Jurkat, Clone E6-1 (cell line): ENCODE measurements at regions not wholly inside any gene's neighbourhood (a gene's known extent, or its start where the extent isn't known, plus 50 kb on each side); places are given as distances from the start of the nearest gene placed in this dataset.

Source experiments
- DNase-seq: peaks from one replicate; pipeline ENCODE4 v3.0.0-alpha.2; 2011; ENCODE audit warnings: low read depth, low spot score
- H3K4me3 ChIP-seq: 2 replicates; pipeline ENCODE4 v1.5.1; 2011; ENCODE audit warnings: mild to moderate bottlenecking, low read length, control low read depth, moderate library complexity

- DNase-seq: no peak
- no peak overlapping the region for H3K4me3 ChIP-seq
Observed at GRCh38 chr12:60844101-60844500, 1248.3 kb downstream of the SLC16A7 start.

- no peak for DNase-seq
- no peak overlapping the region for H3K4me3 ChIP-seq
Observed at GRCh38 chr12:60844875-60845274, 1249.0 kb downstream of the SLC16A7 start.

GRCh38 chr12:60845696-60846095, 1249.9 kb downstream of the SLC16A7 start:
- DNase-seq: no peak
- no peak overlapping the region for H3K4me3 ChIP-seq

GRCh38 chr12:60847281-60847680, 1251.5 kb downstream of the SLC16A7 start:
- H3K4me3 ChIP-seq: no peak overlapping the region
- no peak for DNase-seq

GRCh38 chr12:60849723-60850122, 1253.9 kb downstream of the SLC16A7 start:
- no peak overlapping the region for H3K4me3 ChIP-seq
- DNase-seq: no peak

GRCh38 chr12:60853407-60853806, 1257.6 kb downstream of the SLC16A7 start:
- no peak for DNase-seq

GRCh38 chr12:60863421-60863820, 1267.6 kb downstream of the SLC16A7 start:
- no peak for DNase-seq
- H3K4me3 ChIP-seq: no peak overlapping the region

More at GRCh38 chr12:60853407-60853806, 1257.6 kb downstream of the SLC16A7 start:
- no peak overlapping the region for H3K4me3 ChIP-seq

- no peak overlapping the region for H3K4me3 ChIP-seq
- DNase-seq: no peak
Observed at GRCh38 chr12:60872219-60872618, 1276.4 kb downstream of the SLC16A7 start.

- no peak overlapping the region for H3K4me3 ChIP-seq
- DNase-seq: peak; percentile 37
Observed at GRCh38 chr12:60872850-60873713, 1277.3 kb downstream of the SLC16A7 start.

GRCh38 chr12:60874091-60874490, 1278.3 kb downstream of the SLC16A7 start:
- no peak for DNase-seq
- H3K4me3 ChIP-seq: no peak overlapping the region

- H3K4me3 ChIP-seq: no peak overlapping the region
- no peak for DNase-seq
Observed at GRCh38 chr12:60920841-60921495, 1325.1 kb downstream of the SLC16A7 start.

GRCh38 chr12:60921541-60921940, 1325.7 kb downstream of the SLC16A7 start:
- DNase-seq: no peak
- no peak overlapping the region for H3K4me3 ChIP-seq

GRCh38 chr12:60926256-60926655, 1330.4 kb downstream of the SLC16A7 start:
- no peak for DNase-seq

GRCh38 chr12:60930151-60930550, 1330.1 kb upstream of the USP15 start:
- H3K4me3 ChIP-seq: no peak overlapping the region
- no peak for DNase-seq

More at GRCh38 chr12:60926256-60926655, 1330.4 kb downstream of the SLC16A7 start:
- no peak overlapping the region for H3K4me3 ChIP-seq

GRCh38 chr12:60935981-60936761, 1324.0 kb upstream of the USP15 start:
- no peak for DNase-seq
- no peak overlapping the region for H3K4me3 ChIP-seq

- no peak for DNase-seq
- no peak overlapping the region for H3K4me3 ChIP-seq
Observed at GRCh38 chr12:60947533-60947932, 1312.7 kb upstream of the USP15 start.

GRCh38 chr12:60967128-60967527, 1293.1 kb upstream of the USP15 start:
- DNase-seq: no peak
- H3K4me3 ChIP-seq: no peak overlapping the region

GRCh38 chr12:60977966-60978365, 1282.2 kb upstream of the USP15 start:
- DNase-seq: no peak
- no peak overlapping the region for H3K4me3 ChIP-seq

GRCh38 chr12:60980558-60980957, 1279.6 kb upstream of the USP15 start:
- H3K4me3 ChIP-seq: no peak overlapping the region
- DNase-seq: no peak

GRCh38 chr12:60981473-60981872, 1278.7 kb upstream of the USP15 start:
- DNase-seq: no peak
- H3K4me3 ChIP-seq: no peak overlapping the region
